HCT116 (cell line): ENCODE measurements at regions not wholly inside any gene's neighbourhood (a gene's known extent, or its start where the extent isn't known, plus 50 kb on each side); places are given as distances from the start of the nearest gene placed in this dataset.

Experiments used
- ATAC-seq: fragments of 200-7000 bp; cut with Tn5 transposase; 2 replicates; pipeline ENCODE4 v1.9.1; 2020; ENCODE audit warnings: mild to moderate bottlenecking, moderate library complexity
- BruUV-seq: library from RNA; stranded (reverse); fragments of 400-500 nt; replicated peaks from 2 replicates; lab custom pipeline; 2021; lab: Mats Ljungman, UMichigan
- CTCF ChIA-PET: fragments of 300-600 bp; sonication (Branson Sonifier 250); formaldehyde crosslinking; loops from one replicate; lab custom pipeline; 2021; ENCODE audit warnings: antibody characterized with exemption; lab: Charles Lee
- POLR2A ChIA-PET: fragments of 300-600, 350-600 bp; sonication (Branson Sonifier 250); formaldehyde crosslinking; loops from one replicate; lab custom pipeline; 2021; ENCODE audit warnings: antibody characterized with exemption; lab: Charles Lee
- RAD21 ChIA-PET, 2 experiments: fragments of 300-600 bp; sonication (Branson Sonifier 250); formaldehyde crosslinking; loops; one replicate each; lab custom pipeline; 2023; ENCODE audit warnings: low total read pairs in 2 of 2; ENCODE audit not compliant: uncharacterized antibody in 2 of 2, unreplicated experiment in 2 of 2, low non-redundant PET in 1 of 2; lab: Charles Lee
- DNase-seq: peaks from one replicate; pipeline ENCODE4 v3.0.0-alpha.2; 2010; ENCODE audit warnings: low read depth, low spot score
- H2AFZ ChIP-seq: fragments of 200-600 bp; shearing (Covaris generic), sonication (generic); 2 replicates; pipeline ENCODE4 v1.6.1; 2017; ENCODE audit warnings: low read depth, mixed run types, mixed read lengths, antibody characterized with exemption, low read length; ENCODE audit not compliant: poor library complexity, severe bottlenecking
- H3K27ac ChIP-seq: 2 replicates; pipeline ENCODE4 v1.5.1; 2012; ENCODE audit warnings: low read depth, low read length
- H3K27me3 ChIP-seq: fragments of 200-600 bp; sonication (generic); 2 replicates; pipeline ENCODE4 v1.6.1; 2016; ENCODE audit warnings: mixed run types, low read length, mixed read lengths; ENCODE audit not compliant: insufficient read depth
- H3K36me3 ChIP-seq, 2 experiments: fragments of 200-500 bp in 1 of 2; fragments of 200-600 bp in 1 of 2; sonication (Bioruptor generic) in 1 of 2; sonication (generic) in 1 of 2; 2 replicates each; pipeline versions ENCODE4 v1.5.1 to v1.6.1; 2014 to 2016; ENCODE audit warnings: low read length in 2 of 2, inconsistent platforms in 1 of 2, mixed read lengths in 1 of 2, mixed run types in 1 of 2; ENCODE audit not compliant: insufficient read depth in 2 of 2, control insufficient read depth in 1 of 2
- H3K4me1 ChIP-seq, 2 experiments: fragments of 200-600 bp in 1 of 2; sonication (generic) in 1 of 2; 2 replicates each; pipeline versions ENCODE4 v1.5.1 to v1.6.1; 2012 to 2017; ENCODE audit warnings: low read length in 2 of 2, inconsistent platforms in 1 of 2, mild to moderate bottlenecking in 1 of 2, mixed read lengths in 1 of 2, mixed run types in 1 of 2, moderate library complexity in 1 of 2; ENCODE audit not compliant: insufficient read depth in 2 of 2, control insufficient read depth in 1 of 2
- H3K4me2 ChIP-seq: fragments of 200-600 bp; sonication (generic); 2 replicates; pipeline ENCODE4 v1.6.1; 2017; ENCODE audit warnings: mixed run types, low read length, mixed read lengths
- H3K4me3 ChIP-seq, 2 experiments: fragments of 200-600 bp in 1 of 2; sonication (generic) in 1 of 2; replicated peaks in 1 of 2; 2 replicates each; pipeline ENCODE4 v1.5.1; 2011 to 2016; ENCODE audit warnings: low read length in 2 of 2, control low read depth in 1 of 2, low read depth in 1 of 2, mild to moderate bottlenecking in 1 of 2, mixed read lengths in 1 of 2, mixed run types in 1 of 2
- H3K79me2 ChIP-seq: fragments of 200-600 bp; sonication (generic); 2 replicates; pipeline ENCODE4 v1.6.1; 2017; ENCODE audit warnings: mild to moderate bottlenecking, mixed run types, low read length, moderate library complexity, mixed read lengths; ENCODE audit not compliant: insufficient read depth
- H3K9ac ChIP-seq: fragments of 200-600 bp; sonication (generic); 2 replicates; pipeline ENCODE4 v1.6.1; 2016; ENCODE audit warnings: low read length, mixed read lengths
- H3K9me2 ChIP-seq: fragments of 200-600 bp; sonication (generic), shearing (Covaris generic); 2 replicates; pipeline ENCODE4 v1.6.1; 2017; ENCODE audit warnings: mixed run types, mild to moderate bottlenecking, moderate library complexity; ENCODE audit not compliant: insufficient read depth
- H3K9me3 ChIP-seq, 2 experiments: fragments of 200-500 bp in 1 of 2; fragments of 200-600 bp in 1 of 2; sonication (Bioruptor generic) in 1 of 2; sonication (generic) in 1 of 2; 2 replicates each; pipeline ENCODE4 v1.6.1; 2014 to 2017; ENCODE audit warnings: low read length in 2 of 2, mixed read lengths in 2 of 2, inconsistent platforms in 1 of 2, low read depth in 1 of 2, mild to moderate bottlenecking in 1 of 2, mixed run types in 1 of 2, moderate library complexity in 1 of 2; ENCODE audit not compliant: control insufficient read depth in 1 of 2, insufficient read depth in 1 of 2
- H4K20me1 ChIP-seq: fragments of 200-600 bp; sonication (generic), shearing (Covaris generic); 2 replicates; pipeline ENCODE4 v1.6.1; 2017; ENCODE audit warnings: mixed run types, mild to moderate bottlenecking, moderate library complexity; ENCODE audit not compliant: insufficient read depth
- EGR1 ChIP-seq: IDR thresholded peaks from 2 replicates; pipeline ENCODE4 v1.6.1; 2012; ENCODE audit warnings: low read depth
- EZH2phosphoT487 ChIP-seq: fragments of 200-600 bp; IDR thresholded peaks from 2 replicates; pipeline ENCODE4 v1.6.1; 2018; ENCODE audit warnings: antibody characterized with exemption, borderline replicate concordance
- FOSL1 ChIP-seq: IDR thresholded peaks from 2 replicates; pipeline ENCODE4 v1.6.1; 2012; ENCODE audit warnings: low read depth
- MAX ChIP-seq: IDR thresholded peaks from 2 replicates; pipeline ENCODE4 v1.6.1; 2012
- intact Hi-C: fragments of 100-400 bp; cut with micrococcal nuclease; formaldehyde crosslinking; loops from 2 replicates; pipeline ENCODE4 v1.10.0; 2022

DNA sequence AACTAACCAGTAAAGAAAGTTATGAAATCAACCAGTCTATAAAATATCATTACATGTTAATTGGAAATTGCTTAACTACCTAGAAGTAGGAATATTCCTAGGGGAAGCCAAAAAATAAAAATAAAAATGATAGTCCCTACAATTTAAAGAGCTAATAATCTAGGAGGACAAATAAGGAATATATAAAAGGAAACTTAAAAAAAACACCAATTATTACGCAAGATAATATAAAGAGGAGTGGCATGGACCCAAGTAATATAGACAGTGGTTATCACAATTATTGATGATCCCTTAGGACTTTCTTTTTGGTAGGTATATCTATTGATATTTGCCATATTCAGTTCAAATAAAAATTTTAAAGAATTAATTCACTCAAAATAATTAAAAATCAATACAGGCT, 498.7 kb downstream of the SOX5 start:
- Histone ChIP-seq H3K4me1 (no peaks in the 10 kb centered on the region), H2AFZ (no peak overlapping the region), H3K79me2 (no peaks in the 10 kb centered on the region), H3K36me3 (no peaks in the 10 kb centered on the region), H3K27me3 (no peaks in the 10 kb centered on the region), H3K9me2 (no peaks in the 10 kb centered on the region), H3K9me3 (peaks cover 11 to 22% of the 10 kb centered on the region in 2 experiments; a peak in 2 of 4 replicates), H4K20me1 (no peaks in the 10 kb centered on the region), H3K27ac (no peak overlapping the region), H3K4me2 (no peak overlapping the region), H3K9ac (no peak overlapping the region), H3K4me3 (no peak overlapping the region)
- no TSS peak for BruUV-seq
- no peak for ATAC-seq
- TF ChIP-seq EGR1 = no peak
- intact Hi-C loops = no loop called here
- ChIA-PET CTCF (no interaction called here), POLR2A (no interaction called here), RAD21 (no interaction called here)
- DNase-seq = no peak

GRCh38 chr12:23455283-23455682, 494.2 kb downstream of the SOX5 start:
- H2AFZ ChIP-seq = no peak overlapping the region
- ATAC-seq (no peak), DNase-seq (no peak)
- TF ChIP-seq MAX (no peak), FOSL1 (no peak), EZH2phosphoT487 (no peak)
- H3K4me2 ChIP-seq = no peak overlapping the region
- no peaks in the 10 kb centered on the region for H3K27me3 ChIP-seq
- BruUV-seq = no TSS peak
- no peaks in the 10 kb centered on the region for H3K9me2 ChIP-seq
- no peaks in the 10 kb centered on the region for H4K20me1 ChIP-seq
- CTCF ChIA-PET = no interaction called here
- H3K4me1 ChIP-seq = no peaks in the 10 kb centered on the region
- RAD21 ChIA-PET = no interaction called here
- no peak overlapping the region for H3K27ac ChIP-seq
- no peak overlapping the region for H3K9ac ChIP-seq
- peaks cover 16 to 18% of the 10 kb centered on the region in 2 experiments; a peak in 2 of 4 replicates for H3K9me3 ChIP-seq
- no peak overlapping the region for H3K4me3 ChIP-seq
- intact Hi-C loops = no loop called here
- POLR2A ChIA-PET = no interaction called here
- H3K79me2 ChIP-seq = no peaks in the 10 kb centered on the region
- H3K36me3 ChIP-seq = no peaks in the 10 kb centered on the region
